Keratinocyte (primary cell): ENCODE measurements at regions not wholly inside any gene's neighbourhood (a gene's known extent, or its start where the extent isn't known, plus 50 kb on each side); places are given as distances from the start of the nearest gene placed in this dataset.

Experiments
- DNase-seq: peaks from one replicate; pipeline ENCODE4 v3.0.0-alpha.2; 2011; ENCODE audit warnings: low read depth, missing footprints, low spot score
- FAIRE-seq: peaks from 2 replicates; lab custom pipeline; 2011; peaks lifted over from hg19 to GRCh38; lab: Jason Lieb, UNC
- H2AFZ ChIP-seq: 2 replicates; pipeline ENCODE4 v1.6.0; 2012; ENCODE audit warnings: low read length, control low read depth, inconsistent platforms; ENCODE audit not compliant: control insufficient read depth
- H3K27ac ChIP-seq: 2 replicates; pipeline ENCODE4 v1.5.1; 2011; ENCODE audit warnings: low read length; ENCODE audit not compliant: control insufficient read depth, insufficient read depth
- H3K27me3 ChIP-seq: 3 replicates; pipeline ENCODE4 v1.6.0; 2011; ENCODE audit warnings: low read length; ENCODE audit not compliant: control insufficient read depth, insufficient read depth; ENCODE audit errors: extremely low read depth
- H3K36me3 ChIP-seq, 2 experiments: 2 replicates in 1 of 2; 3 replicates in 1 of 2; pipeline ENCODE4 v1.5.1; 2011; ENCODE audit warnings: low read length in 2 of 2, mild to moderate bottlenecking in 1 of 2; ENCODE audit not compliant: control insufficient read depth in 2 of 2, insufficient read depth in 2 of 2; ENCODE audit errors: extremely low read depth in 1 of 2
- H3K4me1 ChIP-seq: 3 replicates; pipeline ENCODE4 v1.5.1; 2011; ENCODE audit warnings: low read length; ENCODE audit not compliant: control insufficient read depth, insufficient read depth; ENCODE audit errors: extremely low read depth
- H3K4me2 ChIP-seq: 3 replicates; pipeline ENCODE4 v1.6.0; 2011; ENCODE audit warnings: low read depth, low read length; ENCODE audit not compliant: control insufficient read depth, insufficient read depth; ENCODE audit errors: extremely low read depth
- H3K4me3 ChIP-seq, 3 experiments: fragments of 200-600 bp in 1 of 3; sonication (generic) in 1 of 3; 2 replicates in 2 of 3; 3 replicates in 1 of 3; pipeline ENCODE4 v1.5.1; 2011 to 2016; ENCODE audit warnings: low read length in 3 of 3, mild to moderate bottlenecking in 3 of 3, control low read depth in 2 of 3, inconsistent platforms in 1 of 3, low read depth in 1 of 3, mixed read lengths in 1 of 3, mixed run types in 1 of 3, moderate library complexity in 1 of 3; ENCODE audit not compliant: control insufficient read depth in 2 of 3, insufficient read depth in 2 of 3; ENCODE audit errors: extremely low read depth in 1 of 3
- H3K79me2 ChIP-seq: 2 replicates; pipeline ENCODE4 v1.6.0; 2012; ENCODE audit warnings: low read length; ENCODE audit not compliant: control insufficient read depth, insufficient read depth
- H3K9ac ChIP-seq: 3 replicates; pipeline ENCODE4 v1.6.0; 2011; ENCODE audit warnings: low read length; ENCODE audit not compliant: control insufficient read depth, insufficient read depth; ENCODE audit errors: extremely low read depth
- H3K9me1 ChIP-seq: 3 replicates; pipeline ENCODE4 v1.6.0; 2011; ENCODE audit warnings: low read length; ENCODE audit not compliant: control insufficient read depth, insufficient read depth; ENCODE audit errors: extremely low read depth
- H3K9me3 ChIP-seq: 2 replicates; pipeline ENCODE4 v1.5.1; 2012; ENCODE audit warnings: low read depth, low read length; ENCODE audit not compliant: control insufficient read depth
- H4K20me1 ChIP-seq: 3 replicates; pipeline ENCODE4 v1.6.0; 2011; ENCODE audit warnings: low read length; ENCODE audit not compliant: control insufficient read depth, insufficient read depth; ENCODE audit errors: extremely low read depth
- CTCF ChIP-seq, 3 experiments: IDR thresholded peaks in 1 of 3; conservative IDR thresholded peaks in 1 of 3; optimal IDR thresholded peaks in 1 of 3; 2 replicates in 2 of 3; 3 replicates in 1 of 3; pipeline versions ENCODE3 to v1.5.1; 2011; ENCODE audit warnings: low read length in 3 of 3, mild to moderate bottlenecking in 3 of 3, moderate library complexity in 2 of 3, control low read depth in 1 of 3, inconsistent platforms in 1 of 3; ENCODE audit not compliant: insufficient read depth in 2 of 3; ENCODE audit errors: extremely low read depth in 1 of 3
- EZH2 ChIP-seq: IDR thresholded peaks from one replicate; pipeline ENCODE4 v1.6.1; 2012; ENCODE audit warnings: inconsistent platforms, mild to moderate bottlenecking, low read length, moderate library complexity
- dilution Hi-C: fragments of 300-500 bp; cut with MboI; formaldehyde crosslinking; loops from one replicate; pipeline ENCODE4 v1.7.0; 2020; ENCODE audit warnings: low sequenced_read_pairs; ENCODE audit not compliant: extremely low pct_ligation_motif_present

GRCh38 chr13:62564770-62565169 lies 1149.1 kb upstream of the PCDH20 start:
- FAIRE-seq (no peak), DNase-seq (no peak)
- H3K4me3 ChIP-seq, result no peak overlapping the region
- H3K4me2 ChIP-seq, result no peak overlapping the region
- no peak overlapping the region for H2AFZ ChIP-seq
- H3K9ac ChIP-seq, result no peak overlapping the region
- no peaks in the 10 kb centered on the region for H3K9me3 ChIP-seq
- no peaks in the 10 kb centered on the region for H3K27me3 ChIP-seq
- H4K20me1 ChIP-seq, result no peaks in the 10 kb centered on the region
- no peak overlapping the region for H3K27ac ChIP-seq
- no peaks in the 10 kb centered on the region for H3K36me3 ChIP-seq
- TF ChIP-seq EZH2 (no peak), CTCF (optimal IDR thresholded peaks at IDR 0.05 in 1 of 3, IDR thresholded peaks at IDR 0.05 in 1 of 3, conservative IDR thresholded peaks at IDR 0.05 in 1 of 3; ENCODE audit: extremely low read depth in 1 of 3, insufficient read depth in 2 of 3, low read length in 3 of 3) (no peak)
- dilution Hi-C loops, result no loop called here
- H3K79me2 ChIP-seq, result no peaks in the 10 kb centered on the region
- H3K4me1 ChIP-seq, result no peaks in the 10 kb centered on the region
- H3K9me1 ChIP-seq, result no peaks in the 10 kb centered on the region

- Histone ChIP-seq H4K20me1 (no peaks in the 10 kb centered on the region), H3K4me3 (no peak overlapping the region), H3K27ac (no peak overlapping the region), H3K36me3 (no peaks in the 10 kb centered on the region), H3K27me3 (no peaks in the 10 kb centered on the region), H3K4me2 (no peak overlapping the region), H3K79me2 (no peaks in the 10 kb centered on the region), H2AFZ (no peak overlapping the region), H3K9ac (no peak overlapping the region), H3K9me3 (no peaks in the 10 kb centered on the region), H3K9me1 (no peaks in the 10 kb centered on the region), H3K4me1 (no peaks in the 10 kb centered on the region)
- DNase-seq (no peak), FAIRE-seq (no peak)
- dilution Hi-C loops, result no loop called here
- TF ChIP-seq EZH2 (no peak), CTCF (optimal IDR thresholded peaks at IDR 0.05 in 1 of 3, IDR thresholded peaks at IDR 0.05 in 1 of 3, conservative IDR thresholded peaks at IDR 0.05 in 1 of 3; ENCODE audit: extremely low read depth in 1 of 3, insufficient read depth in 2 of 3, low read length in 3 of 3) (no peak)
Measured at GRCh38 chr13:62563251-62563650, 1147.6 kb upstream of the PCDH20 start.
